GM12872 (cell line): ENCODE measurements at regions not wholly inside any gene's neighbourhood (a gene's known extent, or its start where the extent isn't known, plus 50 kb on each side); places are given as distances from the start of the nearest gene placed in this dataset.

Experiments used
- CTCF ChIP-seq: IDR thresholded peaks from 3 replicates; pipeline ENCODE4 v1.5.1; 2011; ENCODE audit warnings: low read depth, mild to moderate bottlenecking, low read length, moderate library complexity; ENCODE audit not compliant: insufficient read depth

GRCh38 chr15:60162251-60162967, 158.3 kb downstream of the FOXB1 start:
- TF ChIP-seq CTCF = no peak

- TF ChIP-seq CTCF = no peak
Observed at GRCh38 chr15:60162968-60163355, 158.9 kb downstream of the FOXB1 start.

DNA sequence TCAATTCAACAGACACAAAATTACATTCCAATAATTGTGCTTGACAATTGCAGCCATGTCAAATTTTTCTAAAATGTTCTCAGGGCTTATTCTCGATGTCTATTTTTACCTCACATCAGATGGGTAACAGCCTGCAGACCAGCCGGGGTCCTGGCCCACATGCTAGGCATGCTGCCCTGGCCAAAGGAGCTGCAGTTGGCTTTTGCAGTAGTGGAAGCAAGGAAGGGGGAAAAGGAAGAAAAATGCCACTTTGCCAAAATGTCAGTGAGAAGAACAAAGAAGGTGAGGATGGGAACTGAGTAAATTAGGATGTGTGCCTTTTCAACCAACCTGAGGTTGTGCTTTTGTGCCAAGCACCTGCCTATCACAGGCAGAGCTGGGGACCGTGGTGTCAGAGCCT, 161.0 kb downstream of the FOXB1 start:
- TF ChIP-seq CTCF = no peak

GRCh38 chr15:60172143-60172542, 168.0 kb downstream of the FOXB1 start:
- no peak for TF ChIP-seq CTCF

- peak; percentile 78 for TF ChIP-seq CTCF
Observed at GRCh38 chr15:60179786-60180391, 175.8 kb downstream of the FOXB1 start.

DNA sequence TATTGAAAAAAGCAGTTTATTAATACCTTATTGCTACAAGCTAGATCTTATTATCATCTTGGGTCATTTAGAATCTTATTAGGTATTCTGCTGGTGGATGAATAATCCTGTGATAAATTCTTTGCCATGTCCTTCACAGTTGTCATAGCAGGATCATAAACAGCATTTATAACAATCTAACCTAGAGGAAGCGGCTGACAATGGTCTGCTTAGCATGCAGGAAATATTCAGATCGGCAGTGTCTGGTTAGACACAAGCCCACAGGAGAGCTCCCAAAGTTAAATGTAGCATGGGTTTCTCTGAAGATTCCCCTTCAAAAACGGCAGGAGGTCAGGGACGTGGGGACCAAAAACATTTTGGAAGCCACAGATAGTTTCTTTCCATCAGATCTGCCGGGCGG, 179.3 kb downstream of the FOXB1 start:
- TF ChIP-seq CTCF = no peak

DNA sequence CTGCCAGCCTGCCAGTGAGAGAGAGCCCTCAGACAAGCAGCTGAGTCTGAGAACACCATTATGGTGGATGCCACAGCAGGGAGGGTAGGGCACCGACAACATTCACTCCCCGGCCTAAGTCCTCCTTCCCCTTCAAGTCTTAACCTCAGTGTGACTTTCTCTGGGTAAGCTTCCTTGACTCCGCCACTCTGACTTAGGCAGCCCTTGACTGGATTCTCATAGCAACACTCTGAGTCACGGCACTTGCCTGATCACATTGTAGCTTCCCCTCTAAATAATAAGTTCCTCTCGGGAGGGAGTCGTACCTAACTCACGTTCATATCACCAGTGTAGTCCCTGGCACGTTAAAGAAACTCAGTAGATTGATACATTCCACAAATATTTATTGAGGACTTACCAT, 180.5 kb downstream of the FOXB1 start:
- TF ChIP-seq CTCF = no peak
